Suprapubic skin (tissue), 2 donors: ENCODE measurements at regions not wholly inside any gene's neighbourhood (a gene's known extent, or its start where the extent isn't known, plus 50 kb on each side); places are given as distances from the start of the nearest gene placed in this dataset.

Source experiments
- EP300 ChIP-seq: sonication (generic); formaldehyde crosslinking; IDR thresholded peaks from one replicate; pipeline ENCODE4 v1.6.1; 2017; ENCODE audit warnings: antibody characterized with exemption
- POLR2A ChIP-seq, 2 donors: fragments of 450-650 bp; IDR thresholded peaks; one replicate each; pipeline ENCODE4 v1.6.1; 2017; ENCODE audit warnings: antibody characterized with exemption in 2 of 2, mild to moderate bottlenecking in 2 of 2, moderate library complexity in 2 of 2

- TF ChIP-seq EP300: no peak
- no peak for TF ChIP-seq POLR2A (IDR thresholded peaks at IDR 0.05)
Measured at GRCh38 chr12:67523538-67523937, 125.0 kb upstream of the DYRK2 start.
